ENCODE measurements at regions not wholly inside any gene's neighbourhood (a gene's known extent, or its start where the extent isn't known, plus 50 kb on each side); places are given as distances from the start of the nearest gene placed in this dataset.
A peak's percentile ranks its signal among the peaks of the same experiment; 100 is the strongest.

DNA sequence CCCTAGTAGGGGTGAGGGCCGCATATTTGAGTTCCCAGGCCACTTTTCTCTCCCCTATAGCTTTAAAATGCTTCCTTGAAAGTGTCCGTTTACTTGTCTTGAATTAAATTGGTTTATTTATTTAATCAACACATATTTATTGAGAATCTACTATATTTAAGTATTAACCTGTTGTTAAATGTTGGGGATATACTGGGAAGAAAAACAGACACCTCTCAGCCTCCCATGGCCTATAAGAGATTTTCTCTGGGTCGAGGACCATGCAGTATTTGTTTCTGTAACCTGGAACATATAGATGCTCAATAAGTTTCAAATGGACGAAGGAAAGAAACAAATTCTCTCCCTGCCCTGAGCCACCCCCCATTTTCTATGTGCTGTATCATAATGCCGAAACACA, 98.6 kb downstream of the INSIG2 start:
- no peak for TF ChIP-seq ZNF274 (IDR thresholded peaks at IDR 0.05; ENCODE audit: low read depth, low read length)
- peak overlapping the region; percentile 76; the same call in 1 of the 2 replicates for H3K4me3 ChIP-seq (ENCODE audit: low read length)

GRCh38 chr2:118186110-118186857, 98.0 kb downstream of the INSIG2 start:
- peak overlapping the region; percentile 76 for H3K4me3 ChIP-seq (ENCODE audit: low read length)
- TF ChIP-seq ZNF274 (IDR thresholded peaks at IDR 0.05; ENCODE audit: low read depth, low read length): no peak

DNA sequence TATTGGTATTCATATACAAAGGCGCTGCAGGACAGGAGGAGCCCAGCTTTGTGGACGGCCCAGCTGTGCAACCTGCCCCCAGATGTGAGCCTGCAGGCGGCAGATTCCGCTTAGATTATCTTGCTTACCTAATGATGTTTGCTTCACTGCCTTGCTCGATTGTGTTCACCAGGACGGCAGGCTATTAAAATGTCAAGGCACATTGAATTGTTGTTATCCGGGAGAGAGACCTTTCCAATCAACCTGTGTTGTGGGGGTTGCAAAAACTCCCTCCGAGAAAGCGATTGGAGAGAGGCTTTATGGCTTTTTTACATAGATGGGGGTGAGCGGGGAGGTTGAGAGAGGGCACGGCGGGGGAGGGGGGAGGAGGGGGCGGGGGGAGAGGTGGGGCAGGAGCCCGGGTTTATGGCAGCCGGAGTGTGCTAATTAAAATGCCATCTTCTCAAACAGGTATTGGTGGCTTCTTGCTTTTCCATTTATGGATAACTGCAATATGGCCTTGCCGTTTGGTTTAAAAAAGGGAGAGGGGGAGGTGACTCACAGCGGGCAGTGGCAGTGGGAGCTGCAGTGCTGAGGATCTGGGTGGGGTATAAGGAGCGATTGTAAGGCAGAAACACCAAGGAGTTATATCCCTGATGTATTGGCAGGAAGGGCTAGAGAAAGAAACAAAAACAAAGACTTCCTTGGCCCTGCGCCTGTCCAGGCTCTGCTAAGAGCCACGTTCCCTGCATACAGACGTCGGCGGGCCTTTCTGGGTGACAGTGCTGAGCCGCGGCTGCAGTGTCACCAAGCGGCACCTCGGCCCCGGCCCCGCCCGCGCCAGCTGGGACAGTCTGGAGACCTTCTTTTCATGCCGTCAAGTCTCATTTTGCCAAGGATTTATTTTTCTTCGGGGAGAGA, 97.2 kb downstream of the INSIG2 start:
- TF ChIP-seq ZNF274 (IDR thresholded peaks at IDR 0.05; ENCODE audit: low read depth, low read length): no peak

DNA sequence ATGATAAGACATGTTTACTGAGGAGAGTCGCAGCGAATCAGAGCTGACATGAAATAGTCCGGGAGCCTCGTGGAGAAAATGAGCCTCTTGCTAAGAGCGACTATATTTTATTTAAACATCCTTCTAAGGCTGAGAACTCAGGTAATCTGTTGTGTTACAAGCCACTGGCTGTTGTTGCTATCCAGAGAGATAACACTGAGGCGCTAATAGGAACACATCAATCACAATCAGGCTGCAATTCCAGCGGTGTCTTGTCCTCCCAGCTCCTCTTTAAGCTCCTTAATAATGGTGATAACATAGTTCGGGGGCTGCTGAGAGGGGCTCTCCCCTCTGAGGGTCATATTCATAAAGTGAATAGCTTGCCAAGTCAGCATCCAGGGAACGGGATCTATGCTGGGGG, 95.1 kb downstream of the INSIG2 start:
- no peak for TF ChIP-seq ZNF274 (IDR thresholded peaks at IDR 0.05; ENCODE audit: low read depth, low read length)
- no peak overlapping the region for H3K4me3 ChIP-seq (ENCODE audit: low read length)

More for the DNA sequence above, 97.2 kb downstream of the INSIG2 start:
- H3K4me3 ChIP-seq (ENCODE audit: low read length): peak overlapping the region; percentile 76

DNA sequence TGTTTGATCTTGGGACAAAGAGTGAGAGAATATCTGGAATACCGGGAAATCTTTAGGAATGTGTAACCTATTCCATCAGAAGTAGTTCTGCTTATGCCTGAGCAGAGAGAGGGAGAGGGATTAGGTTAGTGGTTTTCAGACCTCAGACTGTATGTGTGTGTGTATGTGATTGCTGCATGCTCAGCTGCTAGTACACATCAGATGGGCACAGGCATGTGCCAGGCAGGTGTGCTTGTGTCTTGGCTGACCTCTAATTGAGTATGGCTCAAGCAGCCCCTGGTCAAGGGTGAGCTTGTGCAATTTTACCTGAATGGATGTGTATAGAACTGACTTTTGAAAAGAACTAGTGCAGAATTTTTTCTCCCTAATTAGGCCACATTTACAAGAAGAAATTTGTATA, 91.2 kb downstream of the INSIG2 start:
- TF ChIP-seq ZNF274 (IDR thresholded peaks at IDR 0.05; ENCODE audit: low read depth, low read length): no peak
- no peak overlapping the region for H3K4me3 ChIP-seq (ENCODE audit: low read length)

DNA sequence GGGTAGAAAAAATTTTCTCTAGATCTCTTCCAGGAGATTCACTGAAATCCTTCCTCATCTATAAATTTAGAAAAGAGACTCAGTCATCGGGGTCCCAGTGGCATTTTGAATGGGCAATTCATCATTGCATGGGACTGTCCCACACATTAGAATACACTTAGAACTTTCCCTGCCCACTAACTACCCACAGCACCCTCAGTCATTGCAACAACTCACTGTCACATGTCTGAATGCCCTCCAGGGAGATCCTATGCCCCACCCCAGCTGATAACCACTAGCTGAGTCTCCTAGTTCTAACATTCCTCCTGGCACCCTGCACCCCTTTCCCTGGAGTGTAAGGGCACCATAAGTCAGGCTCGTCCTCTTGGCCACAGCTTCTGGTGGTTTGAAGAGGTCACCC, 89.6 kb downstream of the INSIG2 start:
- no peak overlapping the region for H3K4me3 ChIP-seq (ENCODE audit: low read length)
- no peak for TF ChIP-seq ZNF274 (IDR thresholded peaks at IDR 0.05; ENCODE audit: low read depth, low read length)

DNA sequence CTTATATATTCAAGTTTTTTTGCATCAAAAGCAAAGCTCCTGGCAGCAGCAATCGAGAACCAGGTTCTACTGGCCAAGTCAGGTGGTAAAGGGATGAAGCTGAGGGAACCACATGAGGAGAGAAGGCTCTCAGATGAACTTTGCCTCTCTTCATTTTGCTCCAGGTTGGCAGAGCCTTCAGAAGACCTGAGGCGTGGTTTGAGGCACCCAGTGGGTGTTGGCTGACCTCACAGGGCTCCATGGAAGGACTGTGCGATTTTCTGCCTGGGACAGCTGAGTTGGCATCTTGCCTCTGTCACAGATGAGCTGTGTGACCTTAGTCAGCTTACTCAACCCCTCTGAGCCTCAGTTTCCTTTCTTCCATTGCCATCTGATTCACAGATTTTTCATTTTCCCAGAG, 89.0 kb downstream of the INSIG2 start:
- no peak for TF ChIP-seq ZNF274 (IDR thresholded peaks at IDR 0.05; ENCODE audit: low read depth, low read length)
- H3K4me3 ChIP-seq (ENCODE audit: low read length): no peak overlapping the region

DNA sequence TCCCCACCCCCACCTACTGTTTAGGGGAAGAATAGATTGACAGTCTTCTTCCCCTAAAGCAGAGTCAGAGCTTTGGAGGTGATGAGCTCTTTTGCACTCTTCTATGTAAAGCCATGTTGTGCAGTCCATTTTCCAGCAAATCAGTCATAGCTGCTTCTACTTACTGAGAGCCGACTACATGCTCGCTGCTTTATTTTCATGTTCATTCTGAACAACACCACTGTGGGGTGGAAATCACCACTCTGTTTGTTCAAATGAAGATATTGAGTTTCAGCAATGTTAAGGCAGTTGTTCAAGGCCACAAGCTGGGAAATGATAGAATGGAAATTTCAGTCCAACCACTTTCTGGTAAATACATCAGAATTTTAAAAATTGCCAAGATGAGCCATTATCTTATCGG, 88.3 kb downstream of the INSIG2 start:
- TF ChIP-seq ZNF274 (IDR thresholded peaks at IDR 0.05; ENCODE audit: low read depth, low read length): no peak
- no peak overlapping the region for H3K4me3 ChIP-seq (ENCODE audit: low read length)

DNA sequence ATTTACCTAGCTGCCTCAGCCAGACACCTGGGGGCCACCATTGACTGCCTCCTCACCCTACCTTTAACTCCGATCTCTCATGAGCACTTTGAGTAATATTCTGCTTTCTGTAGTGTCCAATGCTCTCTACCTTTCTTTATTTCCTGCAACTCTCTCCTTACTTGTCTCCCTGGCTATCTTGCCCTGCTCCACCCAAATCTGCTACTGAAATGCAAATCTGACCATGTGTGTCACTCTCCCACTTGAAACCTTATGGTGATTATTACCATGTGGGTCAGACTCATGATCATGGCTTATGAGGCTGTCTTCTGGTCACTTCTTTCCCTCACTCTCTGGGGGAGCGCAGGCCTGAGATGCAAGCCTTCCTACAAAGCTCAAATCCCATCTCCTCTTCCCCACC, 83.3 kb downstream of the INSIG2 start:
- no peak overlapping the region for H3K4me3 ChIP-seq (ENCODE audit: low read length)
- TF ChIP-seq ZNF274 (IDR thresholded peaks at IDR 0.05; ENCODE audit: low read depth, low read length): no peak

DNA sequence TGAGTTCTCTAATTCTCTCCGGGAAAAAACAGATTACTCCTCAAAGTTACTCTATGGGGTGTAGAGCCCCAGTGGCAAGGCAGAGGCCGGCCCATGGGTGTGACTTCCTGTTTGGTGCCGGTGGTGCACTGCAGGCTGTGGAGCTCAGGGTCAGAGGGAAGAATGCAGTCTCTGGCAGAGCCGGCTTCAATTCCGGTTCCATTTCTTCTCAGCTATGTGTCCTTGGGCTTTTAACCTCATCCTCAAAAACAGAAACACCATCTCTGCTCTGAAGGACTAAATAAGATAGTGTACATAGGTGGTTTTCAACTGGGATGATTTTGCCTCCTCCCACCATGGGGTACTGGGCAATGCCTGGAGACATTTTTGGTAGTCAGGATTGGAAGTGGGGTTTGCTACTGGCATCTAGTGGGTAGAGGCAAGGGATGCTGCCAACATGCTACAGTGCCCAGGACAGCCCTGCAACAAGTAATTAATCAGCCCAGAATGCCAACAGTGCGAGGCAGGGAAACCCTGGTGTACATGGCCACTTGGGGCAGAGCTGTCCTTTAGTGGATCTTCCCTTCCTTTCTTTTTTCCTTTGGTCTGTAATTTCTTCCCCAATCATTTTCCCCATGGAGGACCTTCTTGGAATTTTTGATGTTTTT, 81.2 kb downstream of the INSIG2 start:
- TF ChIP-seq ZNF274 (IDR thresholded peaks at IDR 0.05; ENCODE audit: low read depth, low read length): no peak
- no peak overlapping the region for H3K4me3 ChIP-seq (ENCODE audit: low read length)

DNA sequence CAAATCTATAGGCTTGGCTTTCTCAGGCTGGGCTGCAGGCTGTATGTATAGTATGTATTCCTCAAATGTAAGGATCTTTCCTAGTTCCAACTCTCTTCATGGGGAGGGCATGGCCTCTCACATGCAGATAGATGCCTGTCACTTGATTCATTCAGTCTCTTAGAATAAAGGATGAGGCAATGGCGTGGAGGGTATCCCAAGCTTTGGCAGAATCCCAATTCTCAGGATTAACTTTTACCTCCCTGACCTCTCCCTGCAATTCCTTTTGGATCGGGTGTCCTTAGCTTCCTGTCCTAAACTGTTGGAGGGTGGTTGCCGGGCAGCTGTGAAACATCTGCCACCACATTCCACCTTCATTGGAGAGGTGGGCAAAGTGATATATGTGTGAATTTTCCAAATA, 80.3 kb downstream of the INSIG2 start:
- no peak overlapping the region for H3K4me3 ChIP-seq (ENCODE audit: low read length)

GRCh38 chr2:118167026-118167425, 78.8 kb downstream of the INSIG2 start:
- no peak overlapping the region for H3K4me3 ChIP-seq (ENCODE audit: low read length)
- no peak for TF ChIP-seq ZNF274 (IDR thresholded peaks at IDR 0.05; ENCODE audit: low read depth, low read length)

More for the DNA sequence above, 80.3 kb downstream of the INSIG2 start:
- no peak for TF ChIP-seq ZNF274 (IDR thresholded peaks at IDR 0.05; ENCODE audit: low read depth, low read length)

DNA sequence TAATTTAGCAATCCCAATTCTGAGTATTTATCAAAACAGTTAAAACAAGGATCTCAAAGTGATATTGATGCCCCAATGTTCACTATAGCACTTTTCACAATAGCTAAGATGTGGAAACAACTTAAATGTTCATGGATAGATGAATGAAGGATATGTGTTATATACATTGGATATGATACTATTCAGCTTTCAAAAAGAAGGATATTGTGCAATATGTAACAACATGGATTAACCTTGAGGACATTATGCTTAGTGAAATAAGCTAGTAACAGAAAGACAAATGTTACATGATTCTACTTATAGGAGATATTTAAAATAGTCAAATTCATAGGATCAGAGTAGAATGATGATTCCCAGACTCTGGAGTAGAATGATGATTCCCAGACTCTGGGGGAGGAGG, 78.0 kb downstream of the INSIG2 start:
- no peak for TF ChIP-seq ZNF274 (IDR thresholded peaks at IDR 0.05; ENCODE audit: low read depth, low read length)
- H3K4me3 ChIP-seq (ENCODE audit: low read length): no peak overlapping the region

DNA sequence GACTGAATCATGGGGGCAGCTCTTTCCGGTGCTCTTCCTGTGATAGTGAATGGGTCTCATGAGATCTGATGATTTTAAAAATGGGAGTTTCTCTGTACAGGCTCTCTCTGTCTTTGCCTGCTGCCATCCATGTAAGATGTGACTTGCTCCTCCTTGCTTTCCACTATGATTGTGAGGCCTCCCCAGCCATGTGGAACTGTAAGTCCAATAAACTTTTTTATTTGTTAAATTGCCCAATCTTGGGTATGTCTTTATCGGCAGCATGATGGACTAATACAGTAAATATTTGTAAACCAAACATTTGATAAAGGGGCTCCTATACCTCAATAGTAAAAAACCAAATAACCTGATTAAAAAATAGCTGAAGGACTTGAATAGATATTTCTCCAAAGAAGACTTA, 77.3 kb downstream of the INSIG2 start:
- no peak overlapping the region for H3K4me3 ChIP-seq (ENCODE audit: low read length)
- no peak for TF ChIP-seq ZNF274 (IDR thresholded peaks at IDR 0.05; ENCODE audit: low read depth, low read length)

Measured in GM08714 (cell line).